Fibroblast of mammary gland (primary cell): ENCODE measurements at regions not wholly inside any gene's neighbourhood (a gene's known extent, or its start where the extent isn't known, plus 50 kb on each side); places are given as distances from the start of the nearest gene placed in this dataset.

Experiments used
- DNase-seq: peaks from one replicate; pipeline ENCODE4 v3.0.0-alpha.2; 2010; ENCODE audit warnings: low read depth
- H3K4me3 ChIP-seq: 2 replicates; pipeline ENCODE4 v1.5.1; 2011; ENCODE audit warnings: low read depth, mild to moderate bottlenecking, low read length, moderate library complexity; ENCODE audit not compliant: control insufficient read depth
- TF ChIP-seq, protein P1 (sequence below): conservative IDR thresholded peaks from 2 replicates; pipeline ENCODE4 v1.5.1; 2011; ENCODE audit warnings: low read depth, low read length, inconsistent platforms; ENCODE audit not compliant: control insufficient read depth, insufficient read depth

DNA sequence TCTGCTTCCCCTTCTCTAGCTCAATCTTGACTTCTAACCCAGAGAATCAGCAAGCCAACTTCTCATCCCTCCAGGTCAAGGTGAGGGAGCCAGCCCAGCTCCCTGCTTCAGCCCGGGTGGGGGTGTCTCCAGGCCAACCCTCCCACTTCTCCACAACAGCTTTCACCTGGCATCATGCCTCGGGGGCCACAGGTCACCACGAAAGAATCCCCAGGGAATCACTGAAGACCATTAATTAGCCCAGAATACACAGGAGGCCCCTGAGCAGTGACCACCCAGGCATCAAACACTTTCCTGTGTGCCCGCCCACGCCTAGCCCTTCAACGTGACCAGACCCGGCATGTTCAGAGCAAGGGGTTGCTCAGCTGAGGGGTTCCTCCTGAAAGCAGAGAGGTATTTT lies 646.7 kb downstream of the BCOR start:
- TF ChIP-seq, protein P1, sequence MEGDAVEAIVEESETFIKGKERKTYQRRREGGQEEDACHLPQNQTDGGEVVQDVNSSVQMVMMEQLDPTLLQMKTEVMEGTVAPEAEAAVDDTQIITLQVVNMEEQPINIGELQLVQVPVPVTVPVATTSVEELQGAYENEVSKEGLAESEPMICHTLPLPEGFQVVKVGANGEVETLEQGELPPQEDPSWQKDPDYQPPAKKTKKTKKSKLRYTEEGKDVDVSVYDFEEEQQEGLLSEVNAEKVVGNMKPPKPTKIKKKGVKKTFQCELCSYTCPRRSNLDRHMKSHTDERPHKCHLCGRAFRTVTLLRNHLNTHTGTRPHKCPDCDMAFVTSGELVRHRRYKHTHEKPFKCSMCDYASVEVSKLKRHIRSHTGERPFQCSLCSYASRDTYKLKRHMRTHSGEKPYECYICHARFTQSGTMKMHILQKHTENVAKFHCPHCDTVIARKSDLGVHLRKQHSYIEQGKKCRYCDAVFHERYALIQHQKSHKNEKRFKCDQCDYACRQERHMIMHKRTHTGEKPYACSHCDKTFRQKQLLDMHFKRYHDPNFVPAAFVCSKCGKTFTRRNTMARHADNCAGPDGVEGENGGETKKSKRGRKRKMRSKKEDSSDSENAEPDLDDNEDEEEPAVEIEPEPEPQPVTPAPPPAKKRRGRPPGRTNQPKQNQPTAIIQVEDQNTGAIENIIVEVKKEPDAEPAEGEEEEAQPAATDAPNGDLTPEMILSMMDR, result no peak
- no peak for DNase-seq
- H3K4me3 ChIP-seq, result no peak overlapping the region

DNA sequence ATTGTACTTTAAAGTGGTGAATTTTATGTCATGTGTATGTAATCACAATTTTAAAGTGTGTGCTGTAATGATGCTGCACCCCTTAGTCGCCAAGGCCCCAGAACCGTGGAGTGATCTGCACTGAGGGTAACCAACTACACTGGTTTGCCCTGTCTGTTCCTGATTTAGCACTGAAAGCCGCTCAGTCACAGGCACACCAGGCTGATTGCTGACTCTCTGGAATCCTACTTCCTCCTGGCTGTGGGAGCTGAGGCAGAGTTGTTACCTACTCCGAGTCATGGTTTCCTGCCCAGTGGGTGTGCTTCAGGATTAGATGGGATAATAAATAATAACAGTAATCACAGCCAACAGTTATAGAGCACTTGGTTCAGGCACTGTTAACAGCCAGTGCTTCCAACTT lies 645.4 kb downstream of the BCOR start:
- DNase-seq, result no peak
- H3K4me3 ChIP-seq, result no peak overlapping the region
- TF ChIP-seq, protein P1, result no peak

DNA sequence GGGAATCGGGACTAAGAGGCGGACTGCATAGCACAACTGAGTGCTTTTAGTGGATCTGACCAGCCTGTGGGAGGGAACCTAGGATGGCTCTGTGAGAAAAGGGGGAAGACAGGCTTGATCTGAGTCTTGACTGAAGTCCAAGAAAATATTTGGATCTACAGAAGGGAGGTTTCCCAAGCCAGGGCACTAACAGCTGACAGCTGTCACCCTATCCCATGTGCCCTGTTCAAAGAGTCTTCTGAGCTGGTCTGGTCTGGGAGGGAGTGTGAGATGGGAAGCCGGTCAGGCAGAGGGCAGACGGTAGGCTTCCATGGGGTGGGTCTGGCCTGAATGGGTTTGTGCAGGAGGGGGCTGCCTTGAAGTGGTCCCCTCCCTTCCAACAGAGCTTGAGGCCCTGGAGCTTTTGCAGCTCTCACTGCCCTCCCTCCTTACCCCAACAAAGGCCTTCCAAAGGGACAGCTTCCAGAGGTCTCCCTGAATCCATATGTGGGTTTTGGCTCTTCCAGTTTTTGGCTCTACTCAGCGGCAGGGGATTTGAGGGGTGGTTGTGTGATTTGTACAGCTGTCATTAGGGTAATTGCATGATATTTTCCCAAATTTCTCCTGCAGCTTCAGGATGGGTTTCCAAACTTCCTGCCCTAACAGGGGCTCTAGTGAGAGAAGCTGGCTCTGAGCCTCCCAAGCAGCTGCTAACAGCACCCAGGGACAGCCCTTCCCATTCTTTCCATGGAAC lies 643.7 kb downstream of the BCOR start:
- H3K4me3 ChIP-seq, result no peak overlapping the region
- DNase-seq, result no peak
- TF ChIP-seq, protein P1, result no peak

DNA sequence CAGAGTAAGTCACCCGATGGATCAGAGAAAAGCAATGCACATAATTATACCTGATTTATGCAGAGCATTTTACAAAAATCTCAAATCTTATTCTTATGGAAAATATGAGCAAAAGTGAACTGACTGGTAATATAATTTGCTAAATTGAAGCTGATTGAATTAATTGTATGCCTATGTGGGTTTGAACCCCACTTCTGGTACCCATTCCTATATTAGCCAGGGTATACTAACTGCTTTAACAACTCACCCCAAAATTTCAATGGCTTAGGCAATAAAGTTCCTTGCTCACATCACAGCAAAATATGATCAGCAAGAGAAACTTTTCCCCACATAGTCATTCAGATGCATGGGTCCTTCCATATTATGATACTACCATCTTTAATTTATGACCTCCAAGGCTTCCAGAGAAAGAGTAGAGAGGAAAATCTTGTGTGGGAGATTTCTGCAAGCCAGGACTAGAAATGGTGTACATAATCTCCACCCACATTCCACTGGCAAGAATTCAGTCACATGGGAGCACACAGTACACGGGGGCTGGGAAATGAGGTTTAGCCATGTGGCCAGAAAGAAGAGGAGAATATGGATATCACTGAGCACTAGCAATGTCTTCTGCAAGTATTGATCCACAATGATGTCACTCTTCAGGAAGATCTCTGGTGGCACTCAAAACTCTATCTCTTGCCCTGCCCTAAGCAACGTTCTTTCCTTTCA lies 640.7 kb downstream of the BCOR start:
- TF ChIP-seq, protein P1, result no peak
- H3K4me3 ChIP-seq, result no peak overlapping the region
- DNase-seq, result no peak

DNA sequence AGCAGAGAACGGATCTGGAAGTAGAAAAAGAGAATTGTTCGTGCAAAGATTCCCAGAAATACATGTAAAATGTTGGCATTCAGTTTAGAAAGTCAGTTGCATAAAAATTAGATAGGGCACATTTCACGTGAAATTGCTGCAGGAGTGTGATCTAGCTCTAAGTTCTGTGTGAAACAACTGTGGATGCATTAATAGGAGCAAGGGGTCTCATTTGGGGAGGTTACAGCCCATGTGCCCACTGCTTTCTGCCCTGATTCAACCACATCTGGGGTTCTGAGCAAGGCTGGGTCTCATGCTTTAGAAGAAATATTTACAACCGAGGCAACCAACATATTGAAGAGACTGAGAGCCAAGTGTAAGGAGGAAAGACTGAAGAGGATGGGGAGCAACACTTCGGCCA lies 639.0 kb downstream of the BCOR start:
- no peak overlapping the region for H3K4me3 ChIP-seq
- DNase-seq, result no peak
- TF ChIP-seq, protein P1, result no peak

DNA sequence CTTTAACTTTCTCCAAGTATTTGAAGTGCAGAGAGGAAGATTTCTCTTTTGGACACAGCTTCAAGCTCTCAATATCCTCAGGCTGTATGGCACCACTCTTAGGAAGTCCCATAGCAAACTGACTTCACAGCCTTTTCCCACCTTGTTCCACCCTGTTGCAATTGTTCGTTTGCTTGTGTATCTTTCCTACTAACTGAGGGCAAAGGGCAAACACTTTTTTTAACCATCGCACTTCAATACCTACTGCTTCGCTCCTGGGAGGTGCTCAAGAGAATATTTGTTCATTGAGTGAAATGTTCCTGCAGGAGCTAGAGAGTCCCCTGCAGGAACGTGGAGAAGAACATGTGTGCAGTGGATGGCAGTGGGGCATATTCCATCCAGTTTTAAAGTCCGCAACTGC lies 638.6 kb downstream of the BCOR start:
- H3K4me3 ChIP-seq, result no peak overlapping the region
- DNase-seq, result no peak
- TF ChIP-seq, protein P1, result no peak
